SK-N-MC (cell line): ENCODE measurements at regions not wholly inside any gene's neighbourhood (a gene's known extent, or its start where the extent isn't known, plus 50 kb on each side); places are given as distances from the start of the nearest gene placed in this dataset.

ENCODE experiments used
- DNase-seq: peaks from one replicate; pipeline ENCODE4 v3.0.0-alpha.2; 2011; ENCODE audit warnings: low read depth, low spot score
- H3K27ac ChIP-seq: fragments of 200-600 bp; sonication (generic); 2 replicates; pipeline ENCODE4 v1.5.1; 2016; ENCODE audit warnings: mixed run types
- H3K36me3 ChIP-seq: fragments of 200-600 bp; sonication (generic); 2 replicates; pipeline ENCODE4 v1.6.1; 2017; ENCODE audit warnings: antibody characterized with exemption, low read length, mixed read lengths; ENCODE audit not compliant: insufficient read depth
- H3K4me3 ChIP-seq: fragments of 200-600 bp; sonication (generic); 2 replicates; pipeline ENCODE4 v1.5.1; 2016
- H3K9ac ChIP-seq: fragments of 200-600 bp; sonication (generic); 2 replicates; pipeline ENCODE4 v1.8.0; 2017; ENCODE audit warnings: mixed run types, mixed read lengths; ENCODE audit not compliant: insufficient read length
- H3K9me3 ChIP-seq: fragments of 200-600 bp; sonication (generic); 2 replicates; pipeline ENCODE4 v1.6.1; 2017; ENCODE audit warnings: low read depth, mild to moderate bottlenecking, antibody characterized with exemption, low read length, moderate library complexity, mixed read lengths
- EZH2 ChIP-seq: fragments of 200-600 bp; sonication (generic); IDR thresholded peaks from one replicate; pipeline ENCODE4 v1.6.1; 2017; ENCODE audit warnings: antibody characterized with exemption
- FOXP2 ChIP-seq: optimal IDR thresholded peaks from 2 replicates; pipeline ENCODE3; 2011; ENCODE audit warnings: mild to moderate bottlenecking, moderate library complexity; ENCODE audit not compliant: insufficient read depth; ENCODE audit errors: extremely low read length, control extremely low read depth
- POLR2AphosphoS5 ChIP-seq: IDR thresholded peaks from 2 replicates; pipeline ENCODE4 v1.6.1; 2012; ENCODE audit warnings: mild to moderate bottlenecking, low read depth, low read length, borderline replicate concordance

DNA sequence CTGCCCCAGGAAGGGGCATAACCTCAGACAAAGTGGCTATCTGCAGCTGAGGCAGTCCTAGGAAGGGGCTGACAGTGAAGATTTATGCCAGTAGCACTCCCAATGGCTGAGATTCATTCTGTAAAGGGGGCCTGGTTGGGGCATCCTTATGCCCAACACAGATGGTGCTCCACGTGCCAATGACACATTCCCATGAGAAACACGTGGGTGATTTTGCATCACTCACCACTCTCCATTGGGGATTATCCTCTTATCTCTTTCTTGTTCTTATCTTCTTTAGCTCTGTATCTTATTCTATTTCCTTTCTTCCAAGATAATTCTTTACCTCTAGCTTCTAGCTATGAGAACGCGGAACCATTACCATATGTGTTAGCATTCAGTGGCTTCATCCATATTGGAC, 194.0 kb upstream of the TUT7 start:
- H3K27ac ChIP-seq = peak overlapping the region; percentile 100; the same call in 1 of the 2 replicates
- no peak for DNase-seq
- TF ChIP-seq EZH2 (no peak), FOXP2 (no peak), POLR2AphosphoS5 (no peak)

DNA sequence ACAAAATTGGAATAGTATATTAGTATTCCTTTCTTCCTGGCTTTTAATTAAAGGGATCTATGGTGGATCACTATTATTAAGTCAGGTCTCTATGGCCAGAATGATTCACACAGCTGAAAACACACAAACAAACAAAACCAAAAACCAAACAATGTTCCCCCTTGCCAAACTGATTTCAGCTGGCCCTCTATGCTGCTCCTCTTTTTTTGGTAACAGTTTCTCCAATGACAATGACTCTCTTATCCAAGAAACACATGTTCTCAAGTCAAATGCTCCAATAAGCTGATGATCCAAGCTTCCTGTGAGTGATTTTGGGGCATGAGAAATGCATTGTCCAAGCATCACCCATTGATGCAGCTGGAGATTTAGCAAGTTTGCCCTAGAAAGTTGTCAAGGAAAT, 193.4 kb upstream of the TUT7 start:
- no peaks in the 10 kb centered on the region for H3K9me3 ChIP-seq
- DNase-seq = no peak
- no peak overlapping the region for H3K4me3 ChIP-seq
- no peak overlapping the region for H3K9ac ChIP-seq
- H3K27ac ChIP-seq = no peak overlapping the region
- H3K36me3 ChIP-seq = no peaks in the 10 kb centered on the region
- TF ChIP-seq EZH2 = no peak
- no peak for TF ChIP-seq FOXP2
- TF ChIP-seq POLR2AphosphoS5 = no peak

More for the DNA sequence above, 194.0 kb upstream of the TUT7 start:
- H3K9me3 ChIP-seq = no peaks in the 10 kb centered on the region
- no peaks in the 10 kb centered on the region for H3K36me3 ChIP-seq
- H3K9ac ChIP-seq = no peak overlapping the region
- H3K4me3 ChIP-seq = no peak overlapping the region

DNA sequence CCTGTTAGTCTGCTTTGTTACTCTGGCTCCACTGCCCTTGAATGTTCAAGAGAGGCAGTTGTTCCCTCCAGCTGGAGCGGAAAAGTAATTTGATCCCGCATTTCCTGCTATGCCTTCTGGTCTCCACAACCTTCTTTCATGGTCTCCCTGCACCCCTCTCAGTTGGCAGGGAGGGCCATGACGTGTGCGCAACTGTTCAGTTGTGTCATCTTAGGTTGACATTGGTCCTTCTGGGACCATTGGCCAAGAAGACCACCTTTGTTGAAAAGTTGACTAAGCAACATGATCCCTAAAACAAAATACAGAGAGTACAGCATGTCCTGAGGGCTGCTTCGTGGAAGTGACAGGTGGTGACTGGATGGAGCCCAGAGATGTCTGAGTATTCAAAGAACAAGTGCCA, 192.5 kb upstream of the TUT7 start:
- no peak for DNase-seq
- TF ChIP-seq POLR2AphosphoS5 (no peak), FOXP2 (no peak), EZH2 (no peak)
- Histone ChIP-seq H3K9ac (no peak overlapping the region), H3K36me3 (no peaks in the 10 kb centered on the region; the same call in 1 of the 2 replicates), H3K9me3 (no peaks in the 10 kb centered on the region), H3K4me3 (no peak overlapping the region), H3K27ac (no peak overlapping the region)

DNA sequence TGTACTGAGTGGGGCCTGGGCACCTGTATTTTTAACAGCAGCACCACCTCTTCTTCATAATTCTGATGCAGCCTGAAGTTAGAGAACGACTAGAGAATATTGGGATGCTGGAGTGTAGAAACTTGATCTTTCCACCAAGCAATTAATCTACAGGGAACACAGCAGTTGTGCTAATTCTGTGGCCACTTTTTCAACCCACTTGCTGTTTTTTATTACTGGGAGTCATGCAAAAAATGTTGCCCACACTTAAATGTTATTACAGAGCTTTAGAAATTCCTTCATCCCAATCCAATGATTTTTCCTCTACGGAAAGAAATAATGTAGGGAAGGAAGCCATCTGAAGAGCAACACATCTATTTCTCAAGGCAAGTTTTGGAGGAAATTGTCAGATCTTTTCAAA, 190.9 kb upstream of the TUT7 start:
- no peak overlapping the region for H3K9ac ChIP-seq
- H3K36me3 ChIP-seq = no peaks in the 10 kb centered on the region; the same call in 1 of the 2 replicates
- DNase-seq = no peak
- H3K27ac ChIP-seq = peak overlapping the region; percentile 51
- H3K4me3 ChIP-seq = no peak overlapping the region
- TF ChIP-seq EZH2 (no peak), POLR2AphosphoS5 (no peak), FOXP2 (no peak)
- no peaks in the 10 kb centered on the region for H3K9me3 ChIP-seq

DNA sequence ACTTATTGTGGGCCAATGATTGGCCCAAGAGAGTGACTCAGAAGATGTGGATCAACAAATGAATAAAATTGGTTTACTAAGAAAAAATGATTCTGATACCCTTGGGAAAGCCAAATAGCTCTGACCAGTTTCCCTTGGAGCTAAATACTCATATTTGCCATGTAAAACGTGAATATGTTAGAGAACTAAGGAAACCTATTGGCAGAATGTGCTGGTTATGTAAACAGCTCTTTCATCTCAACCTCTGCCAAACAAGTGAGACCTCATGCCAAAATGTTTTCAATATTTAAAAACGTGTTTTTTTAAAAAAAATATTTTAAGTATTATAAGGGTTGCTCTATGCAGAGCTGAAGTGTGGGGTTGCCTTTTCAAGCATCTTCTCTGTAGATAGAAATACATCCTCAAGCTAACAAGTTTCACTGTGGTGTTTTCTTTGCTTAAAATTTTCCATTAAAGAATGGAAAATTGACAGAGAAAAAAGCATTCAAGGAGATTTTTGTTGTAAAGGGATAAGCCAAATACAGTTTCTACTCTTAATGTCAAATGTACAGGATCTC, 186.9 kb upstream of the TUT7 start:
- H3K36me3 ChIP-seq = peaks cover 21% of the 10 kb centered on the region
- H3K4me3 ChIP-seq = no peak overlapping the region
- no peak for TF ChIP-seq EZH2
- TF ChIP-seq POLR2AphosphoS5 = no peak
- no peak for TF ChIP-seq FOXP2
- H3K9ac ChIP-seq = no peak overlapping the region
- peaks cover 18% of the 10 kb centered on the region; the same call in 1 of the 2 replicates for H3K9me3 ChIP-seq
- H3K27ac ChIP-seq = no peak overlapping the region; the same call in 1 of the 2 replicates
- DNase-seq = no peak

DNA sequence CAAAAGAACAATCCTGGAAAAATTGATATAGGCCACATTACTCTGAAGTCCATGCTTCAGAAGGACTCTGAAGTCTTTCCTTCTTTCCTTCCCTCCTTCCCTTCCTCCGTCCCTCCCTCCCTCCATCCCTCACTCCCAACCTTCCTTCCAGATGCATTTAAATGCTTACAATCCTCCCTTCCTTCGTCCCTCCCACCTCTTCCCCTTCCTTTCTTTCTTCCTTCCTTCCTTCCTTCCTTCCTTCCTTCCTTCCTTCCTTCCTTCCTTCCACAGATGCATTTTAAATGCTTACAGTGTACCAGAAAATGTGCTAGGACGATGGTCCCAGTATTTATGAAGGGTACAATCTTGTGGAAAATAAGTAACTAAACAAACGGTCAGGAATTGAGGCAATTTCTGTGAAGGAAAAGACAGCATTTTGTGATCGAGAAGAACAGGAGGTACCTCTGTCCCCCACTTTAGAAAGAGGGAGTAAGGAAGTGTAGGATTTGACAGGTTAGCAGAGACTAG, 181.3 kb upstream of the TUT7 start:
- DNase-seq = peak; percentile 99
- Histone ChIP-seq H3K9ac (peak overlapping the region; percentile 86), H3K9me3 (peaks cover 18% of the 10 kb centered on the region; the same call in 1 of the 2 replicates), H3K27ac (peak overlapping the region; percentile 100), H3K4me3 (peak overlapping the region; percentile 60), H3K36me3 (peaks cover 25% of the 10 kb centered on the region)
- TF ChIP-seq FOXP2 = no peak
- TF ChIP-seq POLR2AphosphoS5 = peak; percentile 71

DNA sequence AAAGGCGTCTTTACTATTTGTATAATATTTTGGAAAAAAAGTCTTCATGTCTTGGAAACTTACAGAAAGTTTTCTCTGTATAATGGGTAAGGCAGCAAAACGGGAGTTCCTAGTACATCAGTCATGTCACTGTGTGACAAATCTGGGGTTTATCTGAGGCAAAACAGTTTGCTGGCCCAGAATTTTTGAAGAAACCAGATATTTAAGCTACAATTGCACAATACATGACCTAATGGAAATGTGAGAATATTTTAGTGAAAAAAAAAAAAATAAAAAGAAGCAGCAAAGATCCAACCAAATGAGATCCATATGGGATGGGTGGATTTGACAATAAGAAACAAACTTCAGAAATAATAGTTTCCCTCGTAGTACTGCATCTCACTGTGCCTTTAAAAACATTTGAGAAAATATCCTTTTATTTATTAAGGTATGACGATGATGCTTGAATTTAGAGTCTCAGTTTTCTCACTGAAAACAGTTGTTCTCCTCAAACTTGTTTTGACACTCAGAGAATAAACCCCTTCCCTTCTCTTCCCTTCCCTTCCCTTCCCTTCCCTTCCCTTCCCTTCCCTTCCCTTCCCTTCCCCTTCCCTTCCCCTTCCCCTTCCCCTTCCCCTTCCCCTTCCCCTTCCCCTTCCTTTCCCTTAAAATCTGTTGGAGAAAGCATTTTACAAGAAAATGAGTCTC, 180.5 kb upstream of the TUT7 start:
- peak overlapping the region; percentile 60 for H3K4me3 ChIP-seq
- H3K9ac ChIP-seq = peak overlapping the region; percentile 71
- H3K36me3 ChIP-seq = peaks cover 26% of the 10 kb centered on the region
- TF ChIP-seq FOXP2 (no peak), EZH2 (no peak), POLR2AphosphoS5 (no peak; the same call in 1 of the 2 replicates)
- DNase-seq = peak; percentile 87
- peaks cover 18% of the 10 kb centered on the region; the same call in 1 of the 2 replicates for H3K9me3 ChIP-seq
- peak overlapping the region; percentile 100 for H3K27ac ChIP-seq

DNA sequence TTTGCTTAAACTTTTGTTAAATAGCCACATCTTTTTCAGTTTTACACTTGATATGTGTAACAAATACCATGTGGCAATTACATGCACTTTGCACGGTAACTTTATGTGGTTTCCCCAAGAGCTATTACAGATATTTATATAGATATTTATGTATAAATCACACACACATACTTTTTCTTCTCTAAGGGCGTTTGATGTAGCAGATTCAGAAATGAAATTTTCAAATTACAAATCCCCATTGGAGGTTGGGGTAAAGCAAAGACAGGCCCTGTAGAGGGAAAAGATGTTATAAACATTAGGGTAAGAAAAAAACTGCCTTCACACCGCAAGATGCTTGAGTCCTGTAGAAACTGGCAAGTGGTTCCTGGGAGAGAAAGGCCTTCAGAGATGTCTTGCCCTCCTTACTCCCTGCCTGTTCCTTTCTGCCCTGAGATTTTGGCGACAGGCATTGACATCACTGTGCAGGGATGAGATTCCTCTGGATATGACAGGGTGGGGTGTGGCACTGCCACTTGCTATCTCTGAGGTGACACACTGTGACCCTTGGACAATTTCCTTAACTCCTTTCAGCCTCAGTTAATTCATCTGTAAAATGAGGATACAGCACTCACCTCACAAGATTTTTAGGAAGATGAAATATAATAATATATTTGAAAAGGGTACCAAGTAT, 177.9 kb upstream of the TUT7 start:
- H3K9ac ChIP-seq = peak overlapping the region; percentile 74
- DNase-seq = peak; percentile 88

More for the DNA sequence above, 177.9 kb upstream of the TUT7 start:
- H3K9me3 ChIP-seq = peaks cover 7% of the 10 kb centered on the region; the same call in 1 of the 2 replicates
- TF ChIP-seq FOXP2 = no peak
- peak; percentile 45; the same call in 1 of the 2 replicates for TF ChIP-seq POLR2AphosphoS5
- peak overlapping the region; percentile 58 for H3K4me3 ChIP-seq
- peak overlapping the region; percentile 100 for H3K27ac ChIP-seq
- H3K36me3 ChIP-seq = peaks cover 15% of the 10 kb centered on the region
